LoVo (cell line): ENCODE measurements at regions not wholly inside any gene's neighbourhood (a gene's known extent, or its start where the extent isn't known, plus 50 kb on each side); places are given as distances from the start of the nearest gene placed in this dataset.
A peak's percentile ranks its signal among the peaks of the same experiment; 100 is the strongest.
"Not testable (repeated sequence)": the region's sequence is repeated elsewhere in the genome, so short reads cannot be mapped to it uniquely, and the experiment has no call there.

Experiments
- DNase-seq: peaks from one replicate; pipeline ENCODE4 v3.0.0-alpha.2; 2016; ENCODE audit warnings: low spot score

- no peak for DNase-seq
Observed at GRCh38 chr18:51461956-51462355, 264.5 kb upstream of the MEX3C start.

GRCh38 chr18:51463483-51464136, 266.1 kb upstream of the MEX3C start:
- no peak for DNase-seq

GRCh38 chr18:51478908-51479307, 281.4 kb upstream of the MEX3C start:
- no peak for DNase-seq

- DNase-seq = no peak
Observed at GRCh38 chr18:51479736-51480135, 282.3 kb upstream of the MEX3C start.

- DNase-seq = no peak
Observed at GRCh38 chr18:51480407-51481261, 283.2 kb upstream of the MEX3C start.

- no peak for DNase-seq
Observed at GRCh38 chr18:51486735-51487366, 289.4 kb upstream of the MEX3C start.

- DNase-seq = no peak
Observed at GRCh38 chr18:51490417-51490816, 292.9 kb upstream of the MEX3C start.

GRCh38 chr18:51490860-51491259, 293.4 kb upstream of the MEX3C start:
- DNase-seq = no peak

- no peak for DNase-seq
Observed at GRCh38 chr18:51491678-51492372, 294.3 kb upstream of the MEX3C start.

- no peak for DNase-seq
Observed at GRCh38 chr18:51498085-51498855, 300.8 kb upstream of the MEX3C start.

- no peak for DNase-seq
Observed at GRCh38 chr18:51503351-51503750, 305.9 kb upstream of the MEX3C start.

- no peak for DNase-seq
Observed at GRCh38 chr18:51506811-51507210, 309.3 kb upstream of the MEX3C start.

GRCh38 chr18:51508410-51508809, 310.9 kb upstream of the MEX3C start:
- DNase-seq = not testable (repeated sequence)

GRCh38 chr18:51510020-51510419, 312.5 kb upstream of the MEX3C start:
- DNase-seq = no peak

GRCh38 chr18:51513517-51513916, 316.0 kb upstream of the MEX3C start:
- DNase-seq = peak; percentile 27

- peak; percentile 16 for DNase-seq
Observed at GRCh38 chr18:51514128-51514527, 316.6 kb upstream of the MEX3C start.

- no peak for DNase-seq
Observed at GRCh38 chr18:51516478-51517038, 319.1 kb upstream of the MEX3C start.

- no peak for DNase-seq
Observed at GRCh38 chr18:51519571-51519970, 322.1 kb upstream of the MEX3C start.

GRCh38 chr18:51520676-51521180, 323.2 kb upstream of the MEX3C start:
- DNase-seq = no peak

GRCh38 chr18:51522338-51522737, 324.9 kb upstream of the MEX3C start:
- DNase-seq = no peak

- DNase-seq = no peak
Observed at GRCh38 chr18:51522821-51523220, 325.3 kb upstream of the MEX3C start.
